ENCODE measurements at regions not wholly inside any gene's neighbourhood (a gene's known extent, or its start where the extent isn't known, plus 50 kb on each side); places are given as distances from the start of the nearest gene placed in this dataset.

DNA sequence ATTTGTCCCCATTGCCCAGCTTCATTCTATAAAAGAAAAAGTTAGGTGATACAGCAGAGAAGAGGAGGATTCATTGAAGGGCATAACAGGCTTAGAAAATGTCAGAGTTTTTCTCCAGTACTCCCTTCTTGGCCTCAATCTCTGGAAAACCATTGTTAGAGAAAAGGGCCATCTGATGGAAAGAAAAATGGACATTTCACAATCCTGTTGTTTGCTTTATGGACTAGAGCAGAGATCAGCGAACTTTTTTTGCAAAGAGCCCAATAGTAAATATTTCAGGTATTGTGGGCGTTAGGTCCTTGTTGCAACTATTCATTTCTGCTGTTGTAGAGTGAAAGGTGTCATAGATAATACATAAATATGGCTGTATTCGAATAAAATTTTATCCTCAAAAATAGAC is 208.8 kb downstream of the TLE4 start:
- no peak for DNase-seq (ENCODE audit: low read depth)

- no peak for DNase-seq (ENCODE audit: low read depth)
These were observed 208.1 kb downstream of the TLE4 start for GRCh38 chr9:79779901-79780300.

GRCh38 chr9:79778581-79778980 is 206.8 kb downstream of the TLE4 start:
- no peak for DNase-seq (ENCODE audit: low read depth)

DNA sequence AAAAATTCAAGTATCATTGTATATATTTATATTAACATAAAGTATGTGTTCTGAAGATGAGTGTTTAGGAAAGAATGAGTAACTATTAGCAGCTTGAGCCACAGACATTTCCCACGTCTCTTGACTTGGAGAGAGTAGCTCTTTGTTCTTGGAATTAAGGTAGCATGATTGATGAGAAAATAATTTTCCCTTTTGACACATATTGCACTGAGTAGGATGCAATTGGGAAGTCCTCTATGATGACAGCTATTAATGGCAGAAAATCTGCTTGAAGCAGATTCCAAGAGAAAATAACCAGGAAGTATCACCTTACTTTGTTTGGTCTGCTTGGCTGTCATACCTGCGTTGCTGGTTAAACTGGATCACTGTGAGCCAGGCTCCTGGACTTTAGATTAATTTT is 204.8 kb downstream of the TLE4 start:
- no peak for DNase-seq (ENCODE audit: low read depth)
